Activated CD4-positive, alpha-beta memory T cell treated with anti-CD3 and anti-CD28 coated beads for 36 hours (primary cell): ENCODE measurements at regions not wholly inside any gene's neighbourhood (a gene's known extent, or its start where the extent isn't known, plus 50 kb on each side); places are given as distances from the start of the nearest gene placed in this dataset.
A peak's percentile ranks its signal among the peaks of the same experiment; 100 is the strongest.
"Not testable (repeated sequence)": the region's sequence is repeated elsewhere in the genome, so short reads cannot be mapped to it uniquely, and the experiment has no call there.

Experiments used
- CTCF ChIA-PET: fragments of 350-600 bp; sonication (Branson Sonifier 250); formaldehyde crosslinking; loops from one replicate; lab custom pipeline; 2021; ENCODE audit warnings: antibody characterized with exemption, inconsistent platforms; lab: Charles Lee
- POLR2A ChIA-PET: fragments of 350-600 bp; sonication (Branson Sonifier 250); formaldehyde crosslinking; loops from one replicate; lab custom pipeline; 2021; ENCODE audit warnings: antibody characterized with exemption; lab: Charles Lee
- DNase-seq: peaks from one replicate; pipeline ENCODE4 v3.0.0-alpha.2; 2020
- H3K27ac Mint-ChIP-seq: one replicate; pipeline ENCODE4 v1.8.0; 2021; ENCODE audit warnings: mixed read lengths
- H3K27me3 Mint-ChIP-seq: one replicate; pipeline ENCODE4 v1.8.0; 2021; ENCODE audit warnings: mixed read lengths
- H3K36me3 Mint-ChIP-seq: one replicate; pipeline ENCODE4 v1.8.0; 2021; ENCODE audit warnings: mixed read lengths
- H3K4me1 Mint-ChIP-seq: one replicate; pipeline ENCODE4 v1.8.0; 2021; ENCODE audit warnings: low read depth, mixed read lengths
- H3K4me3 Mint-ChIP-seq: one replicate; pipeline ENCODE4 v1.8.0; 2021; ENCODE audit warnings: mild to moderate bottlenecking, mixed read lengths
- H3K9me3 Mint-ChIP-seq: one replicate; pipeline ENCODE4 v1.8.0; 2021; ENCODE audit warnings: mixed read lengths
- intact Hi-C: fragments of 100-400 bp; cut with micrococcal nuclease; formaldehyde crosslinking; loops from one replicate; pipeline ENCODE4 v1.15.1; 2023

DNA sequence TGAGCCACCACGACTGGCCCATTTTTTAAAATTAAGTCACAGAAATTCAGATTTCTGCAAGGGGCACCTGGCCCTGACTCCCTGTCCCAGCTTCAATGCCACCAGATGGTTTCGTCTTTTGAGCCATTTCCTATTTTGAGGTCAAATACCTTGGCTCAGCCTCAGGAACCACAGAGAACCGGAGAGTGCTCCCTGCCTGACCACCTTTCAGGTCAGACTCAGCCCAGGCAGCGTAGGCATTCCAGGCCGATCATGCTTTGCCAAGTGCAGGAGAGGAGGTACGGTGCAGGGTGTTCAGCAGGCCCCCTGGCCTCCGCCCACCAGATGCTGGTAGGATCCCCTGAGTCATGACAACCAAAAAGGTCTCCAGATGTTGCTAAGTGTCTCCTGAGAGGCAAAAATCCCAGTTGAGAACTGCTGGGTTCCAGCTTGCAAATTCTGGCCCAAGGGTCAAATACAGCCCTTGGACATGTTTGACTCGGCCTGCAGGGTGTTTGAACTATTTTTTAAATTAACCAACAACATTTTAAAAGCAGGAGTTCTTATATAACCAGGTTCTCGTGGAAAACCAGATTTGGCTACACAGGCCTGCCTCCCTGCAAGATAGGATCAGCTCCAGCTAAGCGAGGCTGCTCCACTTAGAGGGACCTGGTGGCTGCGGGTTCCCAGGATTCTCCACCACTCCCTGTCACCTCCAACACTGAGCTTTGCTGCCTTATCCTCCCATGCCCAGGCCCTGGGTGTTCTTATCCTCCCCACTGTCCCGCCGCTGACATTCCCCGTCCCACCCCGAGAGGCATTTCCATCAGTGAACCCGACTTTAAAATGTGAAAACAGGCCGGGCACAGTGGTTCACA lies 61.9 kb upstream of the TARDBP start:
- no peak for DNase-seq
- POLR2A ChIA-PET: no interaction called here
- peaks cover 5% of the 10 kb centered on the region for H3K9me3 Mint-ChIP-seq
- no peaks in the 10 kb centered on the region for H3K4me1 Mint-ChIP-seq
- intact Hi-C loops: no loop called here
- no peak overlapping the region for H3K4me3 Mint-ChIP-seq
- no peaks in the 10 kb centered on the region for H3K36me3 Mint-ChIP-seq
- peaks cover 6% of the 10 kb centered on the region for H3K27me3 Mint-ChIP-seq
- CTCF ChIA-PET: no interaction called here
- H3K27ac Mint-ChIP-seq: no peak overlapping the region

DNA sequence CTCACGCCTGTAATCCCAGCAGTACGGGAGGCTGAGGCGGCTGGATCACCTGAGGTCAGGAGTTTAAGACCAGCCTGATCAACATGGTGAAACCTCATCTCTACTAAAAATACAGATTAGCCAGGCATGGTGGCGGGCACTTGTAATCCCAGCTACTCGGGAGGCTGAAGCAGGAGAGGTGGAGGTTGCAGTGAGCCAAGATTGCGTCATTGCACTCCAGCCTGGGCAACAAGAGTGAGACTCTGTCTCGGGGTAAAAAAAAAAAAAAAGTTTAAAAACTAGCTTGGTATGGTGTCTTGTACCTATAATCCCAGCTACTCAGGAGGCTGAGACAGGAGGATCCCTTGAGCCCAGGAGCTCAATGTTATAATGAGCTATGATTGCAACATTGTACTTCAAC lies 61.2 kb upstream of the TARDBP start:
- DNase-seq, H3K4me3 Mint-ChIP-seq, CTCF ChIA-PET, H3K36me3 Mint-ChIP-seq, intact Hi-C loops, H3K27me3 Mint-ChIP-seq, H3K27ac Mint-ChIP-seq, H3K9me3 Mint-ChIP-seq, POLR2A ChIA-PET, H3K4me1 Mint-ChIP-seq: not testable (repeated sequence)

DNA sequence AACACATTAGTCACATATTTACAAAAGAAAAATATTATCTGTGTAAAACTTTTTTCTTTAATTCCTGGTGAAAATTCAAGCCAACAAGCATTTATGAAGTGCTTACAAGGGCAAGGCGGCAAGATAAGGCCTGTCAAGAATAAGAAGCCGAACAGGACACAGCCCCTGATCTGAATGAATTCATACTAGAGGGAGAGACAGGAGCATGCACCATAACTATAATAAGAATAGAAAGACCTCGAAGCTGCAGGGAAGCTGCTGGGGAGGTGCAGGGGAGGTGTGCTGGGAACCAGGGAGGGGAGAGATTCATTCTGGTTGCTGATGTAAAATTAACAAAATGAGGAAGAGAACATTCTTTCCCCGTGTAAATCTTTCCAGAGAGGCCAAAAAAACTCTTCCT lies 60.5 kb upstream of the TARDBP start:
- ChIA-PET CTCF (no interaction called here), POLR2A (no interaction called here)
- intact Hi-C loops: no loop called here
- Mint-ChIP-seq H3K4me1 (no peaks in the 10 kb centered on the region), H3K27me3 (peaks cover 3% of the 10 kb centered on the region), H3K36me3 (no peaks in the 10 kb centered on the region), H3K4me3 (no peak overlapping the region), H3K9me3 (peaks cover 5% of the 10 kb centered on the region), H3K27ac (no peak overlapping the region)
- no peak for DNase-seq

DNA sequence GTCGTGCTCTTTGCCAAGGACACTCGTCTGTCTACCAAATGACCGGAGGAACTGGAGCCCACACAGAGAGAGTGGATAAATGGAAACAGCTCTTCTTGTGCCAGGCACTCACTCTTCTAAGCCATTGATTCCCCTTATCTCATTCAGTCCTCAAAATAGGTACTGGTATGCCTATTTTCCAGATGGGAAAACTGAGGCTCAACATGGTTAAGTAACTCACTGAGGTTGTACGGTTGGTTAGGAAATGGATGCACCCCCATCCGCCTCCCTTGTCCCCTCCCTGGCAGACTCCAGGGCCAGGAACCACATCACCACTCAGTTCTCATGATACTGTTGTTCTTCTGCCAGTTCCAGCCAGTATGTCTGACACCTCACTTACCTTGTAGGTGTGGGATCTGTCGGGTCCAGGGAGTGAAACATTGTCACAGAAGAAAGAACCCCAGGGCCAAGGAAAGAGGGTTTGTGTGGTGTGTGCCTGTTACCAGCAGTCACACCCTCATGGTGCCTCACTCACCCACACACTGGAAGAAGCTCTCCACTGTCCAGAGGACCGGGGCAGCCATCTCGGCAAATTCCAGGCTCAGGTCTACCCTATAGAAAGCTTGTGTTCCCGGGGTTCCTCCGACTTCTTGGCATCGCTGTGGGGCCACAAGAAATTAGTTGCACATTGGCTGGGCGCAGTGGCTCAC lies 58.8 kb upstream of the TARDBP start:
- no peak for DNase-seq
- ChIA-PET POLR2A (no interaction called here), CTCF (interaction anchor here (1.4 kb wide), 1 partner anchor 12 kb away, joined by 3 read pairs; no protein-coding TSS in a partner anchor)
- Mint-ChIP-seq H3K4me1 (no peaks in the 10 kb centered on the region), H3K4me3 (no peak overlapping the region), H3K27me3 (peaks cover 3% of the 10 kb centered on the region), H3K27ac (no peak overlapping the region), H3K9me3 (peaks cover 5% of the 10 kb centered on the region), H3K36me3 (no peaks in the 10 kb centered on the region)
- intact Hi-C loops: no loop called here

DNA sequence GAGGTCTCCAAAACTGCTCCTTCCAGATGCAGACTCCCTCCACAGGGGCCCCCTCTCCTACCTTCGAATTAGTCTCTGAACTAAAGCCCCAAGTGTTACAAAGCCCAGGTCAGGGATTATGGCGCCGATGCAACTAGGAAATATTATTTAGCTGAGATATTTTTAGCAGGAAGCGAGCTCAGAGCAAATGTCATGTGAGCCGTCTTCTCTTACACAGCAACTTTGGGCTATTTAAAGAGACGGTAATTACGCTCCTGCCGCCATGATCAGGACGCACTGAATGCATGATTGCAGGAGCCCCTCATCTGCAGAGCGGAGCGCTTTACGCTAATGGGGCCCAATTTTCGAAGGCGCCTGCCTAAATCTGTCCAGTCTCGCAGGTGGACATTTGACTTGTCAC lies 55.3 kb upstream of the TARDBP start:
- H3K4me1 Mint-ChIP-seq: no peaks in the 10 kb centered on the region
- peaks cover 7% of the 10 kb centered on the region for H3K27me3 Mint-ChIP-seq
- POLR2A ChIA-PET: no interaction called here
- no peaks in the 10 kb centered on the region for H3K36me3 Mint-ChIP-seq
- CTCF ChIA-PET: interaction anchor here (0.6 kb wide), 1 partner anchor 450 kb away, joined by 3 read pairs; no protein-coding TSS in a partner anchor
- intact Hi-C loops: no loop called here
- no peak for DNase-seq
- no peak overlapping the region for H3K27ac Mint-ChIP-seq
- no peak overlapping the region for H3K4me3 Mint-ChIP-seq
- H3K9me3 Mint-ChIP-seq: peaks cover 5% of the 10 kb centered on the region

DNA sequence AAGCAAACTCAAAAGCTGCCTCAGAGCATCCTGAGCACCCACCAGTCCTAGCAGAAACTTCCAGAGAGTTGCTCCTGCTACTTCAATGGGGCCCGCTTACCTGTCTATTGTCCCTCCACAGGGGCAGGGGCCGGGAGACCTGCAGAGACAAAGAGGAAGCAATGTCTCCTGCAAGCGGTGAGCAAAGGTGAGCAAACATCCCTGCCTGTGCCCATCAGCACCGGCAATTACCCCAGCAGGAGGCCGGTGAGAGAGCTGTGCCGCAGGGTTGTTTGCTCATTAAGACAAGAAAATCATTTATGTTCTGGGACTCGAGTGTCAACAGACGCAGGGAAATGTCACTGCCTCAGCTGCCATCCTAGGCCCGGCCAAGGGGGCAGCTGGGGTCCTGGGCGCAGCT lies 53.8 kb upstream of the TARDBP start:
- intact Hi-C loops: no loop called here
- H3K4me3 Mint-ChIP-seq: no peak overlapping the region
- DNase-seq: no peak
- no peaks in the 10 kb centered on the region for H3K4me1 Mint-ChIP-seq
- peaks cover 10% of the 10 kb centered on the region for H3K27me3 Mint-ChIP-seq
- H3K9me3 Mint-ChIP-seq: peaks cover 2% of the 10 kb centered on the region
- no peaks in the 10 kb centered on the region for H3K36me3 Mint-ChIP-seq
- H3K27ac Mint-ChIP-seq: no peak overlapping the region
- ChIA-PET POLR2A (no interaction called here), CTCF (no interaction called here)

DNA sequence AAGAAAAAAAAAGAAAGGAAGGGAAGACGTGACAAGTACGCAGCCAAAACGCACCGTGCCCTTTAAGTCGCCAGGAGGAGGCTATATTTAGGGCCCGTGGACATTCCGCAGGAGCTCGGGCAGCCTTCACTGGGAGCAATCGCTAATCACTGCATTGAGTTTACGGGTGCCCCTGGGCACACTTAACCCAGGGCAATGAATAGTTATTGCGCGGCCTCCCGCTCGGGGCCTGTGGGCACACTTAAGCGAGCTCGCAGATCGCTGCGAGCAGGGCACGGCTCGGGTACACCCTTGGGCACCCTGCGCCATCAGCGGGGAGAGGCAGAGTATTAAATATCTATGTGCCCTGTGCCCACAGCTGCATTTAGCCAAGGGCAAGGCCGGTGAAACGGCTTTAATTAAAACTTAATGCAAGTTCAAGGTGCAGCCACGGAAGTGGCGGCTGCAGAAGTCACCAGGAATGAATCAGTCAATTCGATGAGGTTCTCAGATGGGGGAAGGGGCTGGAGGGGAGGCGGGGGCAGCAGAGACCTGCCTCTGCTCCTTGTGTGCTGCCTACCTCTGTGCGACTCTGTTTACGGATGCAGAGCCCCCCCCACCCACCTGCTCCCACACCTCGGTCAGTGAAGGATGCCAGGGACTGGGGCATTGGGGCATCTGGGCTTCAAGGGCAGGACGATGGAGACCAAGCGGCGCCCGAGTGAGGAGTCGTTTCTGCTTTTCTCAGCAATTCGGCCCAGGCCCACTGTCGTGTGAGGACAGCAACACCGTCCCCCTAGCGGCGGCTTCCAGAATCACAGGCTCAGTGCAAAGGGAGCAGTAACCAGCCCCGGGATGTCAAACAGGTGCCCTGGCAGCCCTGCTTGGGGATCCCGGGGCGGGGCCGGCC lies 51.8 kb upstream of the TARDBP start:
- POLR2A ChIA-PET: no interaction called here
- H3K9me3 Mint-ChIP-seq: no peaks in the 10 kb centered on the region
- CTCF ChIA-PET: no interaction called here
- no peaks in the 10 kb centered on the region for H3K36me3 Mint-ChIP-seq
- H3K27ac Mint-ChIP-seq: no peak overlapping the region
- H3K4me1 Mint-ChIP-seq: peaks cover 6% of the 10 kb centered on the region
- H3K4me3 Mint-ChIP-seq: no peak overlapping the region
- DNase-seq: peak; percentile 86
- intact Hi-C loops: no loop called here
- peaks cover 19% of the 10 kb centered on the region for H3K27me3 Mint-ChIP-seq

DNA sequence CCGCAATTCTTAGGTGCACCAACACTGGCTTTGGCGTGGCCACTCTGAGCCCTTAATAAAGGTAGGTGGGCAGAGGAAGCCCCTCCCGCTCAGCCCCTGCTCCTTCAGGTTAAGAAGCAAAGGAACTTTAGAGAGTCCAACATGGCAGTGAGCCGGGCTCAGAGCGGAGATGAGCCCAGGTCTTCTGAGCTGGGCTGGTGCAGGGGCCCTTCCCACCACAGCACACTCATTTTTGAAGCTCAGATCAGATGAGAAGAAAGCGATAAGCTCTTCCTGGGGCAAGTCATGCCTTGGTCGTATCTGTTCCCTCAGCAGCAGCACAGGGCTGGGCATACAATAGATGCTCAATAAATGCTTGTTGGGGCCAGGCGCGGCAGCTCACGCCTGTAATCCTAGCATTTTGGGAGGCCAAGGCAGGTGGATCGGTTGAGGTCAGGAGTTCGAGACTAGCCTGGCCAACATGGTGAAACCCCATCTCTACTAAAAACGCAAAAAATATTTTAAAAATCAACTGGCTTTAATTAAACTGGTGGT lies 51.1 kb upstream of the TARDBP start:
- ChIA-PET POLR2A (no interaction called here), CTCF (no interaction called here)
- Mint-ChIP-seq H3K4me3 (no peak overlapping the region), H3K9me3 (no peaks in the 10 kb centered on the region), H3K27me3 (peaks cover 19% of the 10 kb centered on the region), H3K36me3 (no peaks in the 10 kb centered on the region), H3K4me1 (peaks cover 9% of the 10 kb centered on the region), H3K27ac (no peak overlapping the region)
- intact Hi-C loops: no loop called here
- no peak for DNase-seq

DNA sequence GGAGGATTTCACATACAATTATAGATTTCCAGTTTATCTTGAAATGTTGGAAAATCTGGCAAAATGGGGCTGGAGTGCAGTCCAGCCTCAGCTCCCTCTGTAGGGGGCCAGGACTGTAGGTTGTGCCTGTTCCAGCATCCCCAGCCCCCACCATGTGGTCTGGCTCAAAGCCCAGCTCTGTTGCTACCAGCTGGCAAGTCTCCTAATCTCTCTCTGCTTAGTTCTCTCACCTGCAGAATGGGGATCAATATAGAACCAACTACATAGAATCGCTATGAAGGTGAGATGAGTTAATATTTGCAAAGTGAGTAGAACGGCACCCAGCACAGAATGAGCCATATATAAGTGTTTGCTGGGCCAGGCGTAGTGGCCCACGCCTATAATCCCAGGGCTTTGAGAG lies 50.0 kb upstream of the TARDBP start:
- ChIA-PET CTCF (interaction anchor here (0.9 kb wide), 1 partner anchor 198 kb away, joined by 3 read pairs; no protein-coding TSS in a partner anchor), POLR2A (no interaction called here)
- Mint-ChIP-seq H3K4me1 (peaks cover 9% of the 10 kb centered on the region), H3K27ac (no peak overlapping the region), H3K4me3 (no peak overlapping the region), H3K9me3 (no peaks in the 10 kb centered on the region), H3K36me3 (no peaks in the 10 kb centered on the region), H3K27me3 (peaks cover 21% of the 10 kb centered on the region)
- intact Hi-C loops: no loop called here
- DNase-seq: no peak
